Epithelial cell of proximal tubule (primary cell): ENCODE measurements at regions not wholly inside any gene's neighbourhood (a gene's known extent, or its start where the extent isn't known, plus 50 kb on each side); places are given as distances from the start of the nearest gene placed in this dataset.

Experiments used
- DNase-seq: peaks from one replicate; pipeline ENCODE4 v3.0.0-alpha.2; 2011; ENCODE audit warnings: low read depth
- H3K4me3 ChIP-seq: 2 replicates; pipeline ENCODE4 v1.5.1; 2011; ENCODE audit warnings: low read depth, mild to moderate bottlenecking, low read length
- TF ChIP-seq, protein P1 (sequence below): conservative IDR thresholded peaks from 2 replicates; pipeline ENCODE4 v1.5.1; 2012; ENCODE audit warnings: low read depth, mild to moderate bottlenecking, low read length

DNA sequence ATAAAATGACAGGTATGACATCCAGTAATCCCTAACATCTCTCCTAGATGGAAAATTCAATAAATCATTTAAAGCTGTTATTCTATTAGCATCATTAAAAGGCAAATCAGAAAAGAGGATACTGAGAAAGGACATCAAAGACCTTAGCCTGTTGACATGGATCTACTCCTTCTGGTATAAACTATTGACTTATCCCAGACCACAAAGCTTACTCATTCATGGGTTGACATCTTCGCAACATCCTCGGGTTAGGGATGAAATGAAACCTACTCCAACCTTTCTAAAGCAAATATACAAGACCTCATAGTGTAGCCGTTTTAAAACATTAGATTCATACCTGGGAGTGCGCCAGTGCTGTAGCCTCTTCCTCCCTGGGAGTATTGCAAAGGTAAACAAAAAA, 191.5 kb upstream of the BTG1 start:
- DNase-seq = no peak
- H3K4me3 ChIP-seq = no peak overlapping the region
- TF ChIP-seq, protein P1, sequence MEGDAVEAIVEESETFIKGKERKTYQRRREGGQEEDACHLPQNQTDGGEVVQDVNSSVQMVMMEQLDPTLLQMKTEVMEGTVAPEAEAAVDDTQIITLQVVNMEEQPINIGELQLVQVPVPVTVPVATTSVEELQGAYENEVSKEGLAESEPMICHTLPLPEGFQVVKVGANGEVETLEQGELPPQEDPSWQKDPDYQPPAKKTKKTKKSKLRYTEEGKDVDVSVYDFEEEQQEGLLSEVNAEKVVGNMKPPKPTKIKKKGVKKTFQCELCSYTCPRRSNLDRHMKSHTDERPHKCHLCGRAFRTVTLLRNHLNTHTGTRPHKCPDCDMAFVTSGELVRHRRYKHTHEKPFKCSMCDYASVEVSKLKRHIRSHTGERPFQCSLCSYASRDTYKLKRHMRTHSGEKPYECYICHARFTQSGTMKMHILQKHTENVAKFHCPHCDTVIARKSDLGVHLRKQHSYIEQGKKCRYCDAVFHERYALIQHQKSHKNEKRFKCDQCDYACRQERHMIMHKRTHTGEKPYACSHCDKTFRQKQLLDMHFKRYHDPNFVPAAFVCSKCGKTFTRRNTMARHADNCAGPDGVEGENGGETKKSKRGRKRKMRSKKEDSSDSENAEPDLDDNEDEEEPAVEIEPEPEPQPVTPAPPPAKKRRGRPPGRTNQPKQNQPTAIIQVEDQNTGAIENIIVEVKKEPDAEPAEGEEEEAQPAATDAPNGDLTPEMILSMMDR = no peak

DNA sequence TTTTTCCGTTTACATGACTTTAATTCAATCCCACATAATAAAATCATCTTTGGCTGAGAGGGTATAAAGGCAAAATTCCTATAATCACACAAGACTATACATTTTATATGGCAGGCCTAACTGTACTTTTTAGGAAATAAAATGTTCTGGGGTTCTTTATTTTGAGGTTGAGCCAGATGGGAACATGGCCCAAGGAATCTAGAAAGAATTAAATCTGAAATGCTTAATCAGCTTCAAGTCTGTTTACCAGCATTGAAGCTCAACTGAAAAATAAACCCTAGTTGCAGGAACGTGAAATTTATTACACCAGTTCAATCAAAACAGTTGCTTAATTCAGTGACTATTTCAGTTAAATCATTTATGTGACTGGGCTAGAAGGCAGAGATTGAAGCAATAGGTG, 191.0 kb upstream of the BTG1 start:
- no peak for DNase-seq
- no peak overlapping the region for H3K4me3 ChIP-seq
- TF ChIP-seq, protein P1 = no peak

- no peak for DNase-seq
- TF ChIP-seq, protein P1 = no peak
- H3K4me3 ChIP-seq = no peak overlapping the region
Measured at GRCh38 chr12:92335831-92336230, 190.2 kb upstream of the BTG1 start.

- no peak for DNase-seq
- TF ChIP-seq, protein P1 = no peak
- H3K4me3 ChIP-seq = no peak overlapping the region
Measured at GRCh38 chr12:92334552-92334951, 188.9 kb upstream of the BTG1 start.

DNA sequence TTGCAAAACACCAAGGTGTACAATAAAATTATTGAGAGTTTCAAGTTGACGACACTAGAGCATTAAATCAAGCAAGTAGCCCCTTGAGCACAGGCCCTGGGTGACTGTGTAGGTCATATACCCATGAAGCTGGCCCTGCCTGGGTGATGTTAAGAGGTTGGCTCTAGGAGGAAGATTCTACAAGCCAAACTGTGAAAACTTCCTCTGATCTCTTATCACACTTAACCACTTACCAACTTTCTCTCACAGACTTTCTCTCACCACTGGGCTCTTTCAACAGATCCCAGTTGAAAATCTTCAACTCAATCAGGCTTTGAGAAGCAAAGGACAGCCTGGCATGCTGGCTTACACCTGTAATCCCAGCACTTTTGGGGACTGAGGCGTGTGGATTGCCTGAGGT, 186.9 kb upstream of the BTG1 start:
- DNase-seq = no peak
- no peak overlapping the region for H3K4me3 ChIP-seq
- TF ChIP-seq, protein P1 = no peak

GRCh38 chr12:92331383-92331782, 185.7 kb upstream of the BTG1 start:
- H3K4me3 ChIP-seq = no peak overlapping the region
- TF ChIP-seq, protein P1 = no peak
- no peak for DNase-seq

DNA sequence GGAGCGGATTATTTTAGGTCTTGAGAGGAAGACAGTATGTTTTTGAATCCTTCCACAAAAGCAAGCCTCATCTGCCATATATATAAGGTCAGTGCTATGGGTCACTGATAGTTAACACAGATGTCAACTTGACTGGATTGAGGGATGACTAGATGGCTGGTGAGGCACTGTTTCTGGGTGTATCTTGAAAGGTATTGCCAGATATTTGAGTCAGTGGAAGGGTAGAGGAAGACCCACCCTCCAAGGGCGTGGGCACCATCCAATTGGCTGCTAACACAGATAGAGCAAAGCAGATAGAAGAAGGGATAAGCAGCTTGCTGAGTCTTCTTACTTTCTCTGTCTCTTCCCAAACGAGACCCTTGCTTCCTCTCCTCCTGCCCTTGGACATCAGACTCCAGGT, 185.0 kb upstream of the BTG1 start:
- TF ChIP-seq, protein P1 = no peak
- no peak for DNase-seq
- H3K4me3 ChIP-seq = no peak overlapping the region
